Stomach (tissue), 8 donors: ENCODE measurements at regions not wholly inside any gene's neighbourhood (a gene's known extent, or its start where the extent isn't known, plus 50 kb on each side); places are given as distances from the start of the nearest gene placed in this dataset.

Experiments
- DNase-seq, 2 donors: peaks; one replicate each; pipeline versions ENCODE4 v3.0.0 to v3.0.0-alpha.2; 2013 to 2019
- H3K27ac ChIP-seq, 5 donors: fragments of 200-600 bp in 4 of 5; sonication (generic) in 4 of 5; one replicate each; pipeline ENCODE4 v1.5.1; 2013 to 2019; ENCODE audit warnings: mild to moderate bottlenecking in 1 of 5, moderate library complexity in 1 of 5
- H3K27me3 ChIP-seq, 3 donors: fragments of 200-600 bp; sonication (generic); one replicate each; pipeline ENCODE4 v1.5.1; 2017 to 2019; ENCODE audit warnings: mixed run types in 1 of 3
- H3K36me3 ChIP-seq, 4 donors: fragments of 200-600 bp; sonication (generic); 1 replicate in 3 of 4; 2 replicates in 1 of 4; pipeline ENCODE4 v1.5.1; 2016 to 2019
- H3K4me1 ChIP-seq, 4 donors: fragments of 200-600 bp; sonication (generic); one replicate each; pipeline ENCODE4 v1.5.1; 2016 to 2019
- H3K4me3 ChIP-seq, 4 donors: fragments of 200-600 bp; sonication (generic) in 3 of 4; one replicate each; pipeline ENCODE4 v1.5.1; 2016 to 2019; ENCODE audit warnings: mild to moderate bottlenecking in 1 of 4
- H3K9me3 ChIP-seq, 4 donors: fragments of 200-600 bp; sonication (generic); one replicate each; pipeline ENCODE4 v1.5.1; 2016 to 2019
- EP300 ChIP-seq: sonication (generic); formaldehyde crosslinking; IDR thresholded peaks from one replicate; pipeline ENCODE4 v1.6.1; 2017; ENCODE audit warnings: antibody characterized with exemption
- POLR2A ChIP-seq, 4 donors: fragments of 450-650 bp; IDR thresholded peaks; one replicate each; pipeline ENCODE4 v1.6.1; 2016; ENCODE audit warnings: antibody characterized with exemption in 4 of 4, control low read depth in 2 of 4, mild to moderate bottlenecking in 1 of 4, moderate library complexity in 1 of 4
- POLR2AphosphoS5 ChIP-seq, 3 donors: sonication (generic); formaldehyde crosslinking; IDR thresholded peaks; one replicate each; pipeline ENCODE4 v1.6.1; 2016; ENCODE audit warnings: antibody characterized with exemption in 3 of 3
- WGBS, 5 donors: extraction: QIAGEN DNeasy Blood & Tissue Kit in 3 of 5; methylation state at CpG; one replicate each; pipeline versions ENCODE4 v1.1.5 to v1.1.7; 2013 to 2018; 5-methylcytosine and 5-hydroxymethylcytosine counted together
- intact Hi-C: fragments of 100-400 bp; cut with DNase I; formaldehyde crosslinking; loops from one replicate; pipeline ENCODE4 v1.15.1; 2023; ENCODE audit warnings: low total_unique reads
- TF ChIP-seq, protein P1 (sequence below), 7 experiments: fragments of 450-650 bp in 4 of 7; fragments of 200-600 bp in 3 of 7; sonication (generic) in 3 of 7; IDR thresholded peaks; one replicate each; pipeline ENCODE4 v1.5.1; 2016 to 2019; ENCODE audit warnings: antibody characterized with exemption in 7 of 7, control low read depth in 2 of 7, mild to moderate bottlenecking in 1 of 7
- donor health status: healthy with polysubstance abuse.
- donor health status: Bipolar disorder and iron deficiency.
- donor health status: healthy.

DNA sequence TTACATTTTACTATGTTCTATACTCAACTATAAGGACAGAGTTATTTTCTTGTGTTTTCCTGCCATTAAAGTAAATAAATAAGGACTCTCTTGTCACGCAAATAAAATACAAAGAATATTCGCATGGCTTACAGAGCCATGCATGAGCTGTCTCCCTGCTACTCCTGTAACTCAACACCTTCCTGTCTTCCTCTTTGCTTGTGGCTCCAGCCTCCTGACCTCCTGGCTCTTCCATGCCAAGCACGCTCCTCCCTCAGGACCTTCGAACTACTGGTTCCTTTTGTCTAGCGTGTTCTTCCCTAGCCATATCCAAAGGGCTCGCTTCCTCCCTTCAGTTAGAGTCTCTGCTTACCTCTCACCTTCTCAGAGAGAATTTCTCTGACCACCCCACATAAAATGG lies 124.3 kb upstream of the TMC3 start:
- Histone ChIP-seq H3K27ac (no peak overlapping the region), H3K4me3 (no peak overlapping the region), H3K27me3 (peaks cover 0 to 16% (median 0%) of the 10 kb centered on the region in 3 donors), H3K4me1 (no peaks in the 10 kb centered on the region), H3K36me3 (no peaks in the 10 kb centered on the region), H3K9me3 (no peaks in the 10 kb centered on the region)
- 89 to 94% (median 92%) methylated on average over 6 of the region's 6 CpGs for WGBS, 5 donors
- DNase-seq, result no peak
- TF ChIP-seq EP300 (no peak), POLR2AphosphoS5 (IDR thresholded peaks at IDR 0.05) (no peak), POLR2A (IDR thresholded peaks at IDR 0.05) (no peak)
- TF ChIP-seq, protein P1, sequence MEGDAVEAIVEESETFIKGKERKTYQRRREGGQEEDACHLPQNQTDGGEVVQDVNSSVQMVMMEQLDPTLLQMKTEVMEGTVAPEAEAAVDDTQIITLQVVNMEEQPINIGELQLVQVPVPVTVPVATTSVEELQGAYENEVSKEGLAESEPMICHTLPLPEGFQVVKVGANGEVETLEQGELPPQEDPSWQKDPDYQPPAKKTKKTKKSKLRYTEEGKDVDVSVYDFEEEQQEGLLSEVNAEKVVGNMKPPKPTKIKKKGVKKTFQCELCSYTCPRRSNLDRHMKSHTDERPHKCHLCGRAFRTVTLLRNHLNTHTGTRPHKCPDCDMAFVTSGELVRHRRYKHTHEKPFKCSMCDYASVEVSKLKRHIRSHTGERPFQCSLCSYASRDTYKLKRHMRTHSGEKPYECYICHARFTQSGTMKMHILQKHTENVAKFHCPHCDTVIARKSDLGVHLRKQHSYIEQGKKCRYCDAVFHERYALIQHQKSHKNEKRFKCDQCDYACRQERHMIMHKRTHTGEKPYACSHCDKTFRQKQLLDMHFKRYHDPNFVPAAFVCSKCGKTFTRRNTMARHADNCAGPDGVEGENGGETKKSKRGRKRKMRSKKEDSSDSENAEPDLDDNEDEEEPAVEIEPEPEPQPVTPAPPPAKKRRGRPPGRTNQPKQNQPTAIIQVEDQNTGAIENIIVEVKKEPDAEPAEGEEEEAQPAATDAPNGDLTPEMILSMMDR (IDR thresholded peaks at IDR 0.05), result no peak
- intact Hi-C loops, result no loop called here

DNA sequence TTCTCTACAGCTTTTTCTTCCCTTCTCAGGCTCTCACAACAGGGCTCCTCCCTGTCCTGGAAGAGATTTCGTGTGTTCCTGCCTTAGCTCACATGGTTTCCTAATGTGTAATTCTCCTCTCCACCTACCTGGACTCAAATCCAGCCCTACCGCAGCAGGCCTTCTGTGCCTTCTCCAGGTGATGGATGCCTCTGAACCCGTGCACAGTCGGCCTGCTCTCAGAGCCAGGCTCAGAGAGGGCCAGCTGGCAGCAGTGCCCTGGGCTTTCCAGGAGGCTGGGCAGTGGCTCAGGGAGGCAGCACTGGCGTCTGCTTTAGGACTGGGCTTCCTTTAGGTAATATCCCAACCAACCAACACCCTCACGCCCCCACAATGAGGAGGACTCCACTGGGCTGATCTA lies 123.2 kb upstream of the TMC3 start:
- Histone ChIP-seq H3K36me3 (no peaks in the 10 kb centered on the region), H3K4me1 (no peaks in the 10 kb centered on the region), H3K4me3 (no peak overlapping the region), H3K27me3 (peaks cover 0 to 16% (median 0%) of the 10 kb centered on the region in 3 donors), H3K9me3 (no peaks in the 10 kb centered on the region), H3K27ac (no peak overlapping the region)
- 79 to 90% (median 85%) methylated on average over 6 of the region's 6 CpGs for WGBS, 5 donors
- intact Hi-C loops, result no loop called here
- no peak for TF ChIP-seq POLR2A (IDR thresholded peaks at IDR 0.05)
- no peak for TF ChIP-seq POLR2AphosphoS5 (IDR thresholded peaks at IDR 0.05)
- TF ChIP-seq EP300, result no peak
- TF ChIP-seq, protein P1 (IDR thresholded peaks at IDR 0.05), result no peak
- DNase-seq, result no peak

DNA sequence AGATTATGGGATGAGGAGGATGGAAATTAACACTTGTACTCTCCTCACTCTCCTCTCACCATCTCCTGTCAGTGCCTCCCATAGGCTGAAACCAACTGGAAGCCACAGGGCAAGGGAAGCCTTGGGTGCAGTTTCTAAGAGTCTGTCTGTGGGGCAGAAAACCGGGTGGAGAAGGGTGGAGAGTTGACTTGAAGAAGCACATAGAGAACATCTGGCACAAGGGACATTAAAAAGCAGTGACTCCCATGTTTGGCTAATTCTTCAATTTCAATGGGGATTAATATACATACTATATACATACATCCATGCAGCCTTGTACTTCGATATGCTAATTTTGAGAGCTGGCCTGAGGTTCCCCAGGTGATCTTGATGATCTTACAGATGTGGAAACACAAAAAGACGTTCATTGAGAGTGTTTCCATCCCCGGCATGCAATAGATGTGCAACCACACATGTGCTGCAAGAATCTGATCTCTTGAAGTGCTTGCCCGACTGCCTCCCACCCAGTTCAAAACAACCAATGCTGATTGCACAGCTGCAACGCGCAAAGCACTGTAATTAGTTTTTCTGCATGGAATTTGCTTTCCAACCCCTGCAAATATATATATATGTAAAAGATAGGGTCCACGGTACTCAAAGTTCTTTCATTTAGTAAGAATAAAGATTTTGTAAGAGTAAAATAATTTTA lies 121.9 kb upstream of the TMC3 start:
- Histone ChIP-seq H3K9me3 (no peaks in the 10 kb centered on the region), H3K4me3 (no peak overlapping the region), H3K4me1 (no peaks in the 10 kb centered on the region), H3K27ac (no peak overlapping the region), H3K36me3 (no peaks in the 10 kb centered on the region), H3K27me3 (peaks cover 0 to 16% (median 0%) of the 10 kb centered on the region in 3 donors)
- no peak for DNase-seq
- 75 to 84% (median 78%) methylated on average over 8 of the region's 8 CpGs for WGBS, 5 donors
- no peak for TF ChIP-seq EP300
- TF ChIP-seq, protein P1 (IDR thresholded peaks at IDR 0.05), result no peak
- TF ChIP-seq POLR2AphosphoS5 (IDR thresholded peaks at IDR 0.05), result no peak
- no peak for TF ChIP-seq POLR2A (IDR thresholded peaks at IDR 0.05)
- intact Hi-C loops, result no loop called here

DNA sequence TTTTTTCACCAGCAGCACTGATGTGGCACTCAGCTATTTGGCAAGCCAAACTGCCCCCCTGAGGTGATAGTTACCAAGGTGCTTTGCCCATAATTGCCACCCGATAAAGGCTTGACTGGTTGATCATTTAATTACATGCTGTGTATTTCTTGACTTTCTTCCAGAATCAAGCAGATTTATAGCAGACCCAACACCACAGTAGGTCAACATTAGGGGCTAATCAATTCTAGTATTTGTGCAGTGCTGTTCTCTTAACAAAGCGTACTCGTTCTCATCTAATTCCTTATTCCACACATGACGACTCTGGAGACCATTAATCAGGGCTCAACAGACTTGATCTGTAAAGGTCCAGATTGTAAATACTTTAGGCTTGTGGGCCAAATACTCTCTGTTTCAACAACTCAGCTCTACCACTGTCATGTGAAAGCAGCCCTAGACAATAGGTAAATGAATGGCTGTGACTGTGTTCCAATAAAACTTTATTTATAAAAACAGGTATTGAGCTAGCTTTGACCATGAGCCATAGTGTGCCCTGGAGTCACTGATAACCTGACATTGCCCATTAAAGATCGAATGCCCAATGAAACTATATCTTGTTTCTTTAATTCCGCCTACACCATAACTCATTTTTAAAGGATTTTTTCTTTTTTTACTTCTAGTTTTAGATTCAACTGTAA lies 119.1 kb upstream of the TMC3 start:
- 79 to 83% (median 81%) methylated on average over 6 of the region's 6 CpGs for WGBS, 5 donors
- peaks cover 0 to 10% (median 0%) of the 10 kb centered on the region in 3 donors for H3K27me3 ChIP-seq
- intact Hi-C loops, result no loop called here
- no peaks in the 10 kb centered on the region for H3K4me1 ChIP-seq
- no peak overlapping the region for H3K4me3 ChIP-seq
- no peak for DNase-seq
- no peak overlapping the region for H3K27ac ChIP-seq
- no peaks in the 10 kb centered on the region for H3K9me3 ChIP-seq
- TF ChIP-seq, protein P1 (IDR thresholded peaks at IDR 0.05), result no peak
- no peaks in the 10 kb centered on the region for H3K36me3 ChIP-seq
